ENCODE measurements at regions not wholly inside any gene's neighbourhood (a gene's known extent, or its start where the extent isn't known, plus 50 kb on each side); places are given as distances from the start of the nearest gene placed in this dataset.

GRCh38 chr14:50014809-50015430, 101.5 kb downstream of the VCPKMT start:
- Histone ChIP-seq H3K4me2 (ENCODE audit: low read length) (no peak overlapping the region), H3K9me2 (ENCODE audit: insufficient read depth, low read length) (no peaks in the 10 kb centered on the region), H3K4me1 (ENCODE audit: insufficient read depth, low read length, poor library complexity, severe bottlenecking) (peaks cover 36% of the 10 kb centered on the region), H2AFZ (ENCODE audit: low read length) (no peak overlapping the region), H3K9me3 (ENCODE audit: low read length) (peaks cover 1% of the 10 kb centered on the region; the same call in 1 of the 2 replicates), H3K79me2 (ENCODE audit: insufficient read depth, low read depth, low read length) (no peaks in the 10 kb centered on the region), H4K20me1 (ENCODE audit: insufficient read depth, low read length) (no peaks in the 10 kb centered on the region), H3K27ac (ENCODE audit: low read depth, low read length, poor library complexity, severe bottlenecking) (no peak overlapping the region), H3K4me3 (ENCODE audit: low read depth, low read length, poor library complexity, severe bottlenecking) (no peak overlapping the region), H3K36me3 (ENCODE audit: insufficient read depth, low read length) (no peaks in the 10 kb centered on the region)
- ChIA-PET POLR2A (no interaction called here), CTCF (ENCODE audit: unreplicated experiment) (interaction anchor here (0.8 to 1.2 kb wide), 2 partner anchors 13 to 16 kb away, joined by 3 read pairs; no protein-coding TSS in a partner anchor)
- intact Hi-C loops (cut with micrococcal nuclease; ENCODE audit: unreplicated experiment): no loop called here
- DNase-seq (ENCODE audit: low spot score): no peak
- no TSS peak for BruUV-seq (replicated peaks)
- TF ChIP-seq EZH2phosphoT487 (IDR thresholded peaks at IDR 0.05; ENCODE audit: borderline replicate concordance, low read depth, low read length): no peak
- TF ChIP-seq, protein P1, sequence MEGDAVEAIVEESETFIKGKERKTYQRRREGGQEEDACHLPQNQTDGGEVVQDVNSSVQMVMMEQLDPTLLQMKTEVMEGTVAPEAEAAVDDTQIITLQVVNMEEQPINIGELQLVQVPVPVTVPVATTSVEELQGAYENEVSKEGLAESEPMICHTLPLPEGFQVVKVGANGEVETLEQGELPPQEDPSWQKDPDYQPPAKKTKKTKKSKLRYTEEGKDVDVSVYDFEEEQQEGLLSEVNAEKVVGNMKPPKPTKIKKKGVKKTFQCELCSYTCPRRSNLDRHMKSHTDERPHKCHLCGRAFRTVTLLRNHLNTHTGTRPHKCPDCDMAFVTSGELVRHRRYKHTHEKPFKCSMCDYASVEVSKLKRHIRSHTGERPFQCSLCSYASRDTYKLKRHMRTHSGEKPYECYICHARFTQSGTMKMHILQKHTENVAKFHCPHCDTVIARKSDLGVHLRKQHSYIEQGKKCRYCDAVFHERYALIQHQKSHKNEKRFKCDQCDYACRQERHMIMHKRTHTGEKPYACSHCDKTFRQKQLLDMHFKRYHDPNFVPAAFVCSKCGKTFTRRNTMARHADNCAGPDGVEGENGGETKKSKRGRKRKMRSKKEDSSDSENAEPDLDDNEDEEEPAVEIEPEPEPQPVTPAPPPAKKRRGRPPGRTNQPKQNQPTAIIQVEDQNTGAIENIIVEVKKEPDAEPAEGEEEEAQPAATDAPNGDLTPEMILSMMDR (conservative IDR thresholded peaks at IDR 0.05; ENCODE audit: low read length): no peak

DNA sequence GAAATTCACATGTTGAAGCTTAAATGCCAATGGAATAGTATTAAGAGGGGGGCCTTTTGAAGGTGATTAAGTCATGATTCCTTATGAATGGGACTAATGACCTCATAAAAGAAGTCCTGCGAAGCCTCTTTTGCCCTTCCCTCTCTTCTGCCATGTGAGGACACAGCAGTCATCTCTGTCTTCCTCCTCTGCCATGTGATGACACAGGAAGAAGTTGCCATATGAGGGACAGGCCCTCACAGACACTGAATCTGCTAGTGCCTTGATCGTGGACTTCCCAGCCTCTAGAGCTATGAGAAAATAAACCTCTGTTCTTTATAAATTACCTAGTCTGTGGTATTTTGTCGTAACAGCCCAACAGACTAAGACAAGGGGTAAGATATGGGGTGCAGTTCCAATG, 100.7 kb downstream of the VCPKMT start:
- ChIA-PET POLR2A (interaction anchor here (1.3 kb wide), 1 partner anchor 131 kb away, joined by 3 read pairs; no protein-coding TSS in a partner anchor), CTCF (ENCODE audit: unreplicated experiment) (no interaction called here)
- DNase-seq (ENCODE audit: low spot score): no peak
- no peak overlapping the region for H3K27ac ChIP-seq (ENCODE audit: low read depth, low read length, poor library complexity, severe bottlenecking)
- BruUV-seq (replicated peaks): no TSS peak
- peaks cover 9% of the 10 kb centered on the region for H3K9me3 ChIP-seq (ENCODE audit: low read length)
- H3K36me3 ChIP-seq (ENCODE audit: insufficient read depth, low read length): no peaks in the 10 kb centered on the region
- H3K79me2 ChIP-seq (ENCODE audit: insufficient read depth, low read depth, low read length): no peaks in the 10 kb centered on the region
- no peak overlapping the region for H3K4me2 ChIP-seq (ENCODE audit: low read length)
- H3K9me2 ChIP-seq (ENCODE audit: insufficient read depth, low read length): no peaks in the 10 kb centered on the region
- no peaks in the 10 kb centered on the region for H4K20me1 ChIP-seq (ENCODE audit: insufficient read depth, low read length)
- TF ChIP-seq, protein P1 (conservative IDR thresholded peaks at IDR 0.05; ENCODE audit: low read length): no peak
- TF ChIP-seq EZH2phosphoT487 (IDR thresholded peaks at IDR 0.05; ENCODE audit: borderline replicate concordance, low read depth, low read length): no peak
- H3K4me3 ChIP-seq (ENCODE audit: low read depth, low read length, poor library complexity, severe bottlenecking): no peak overlapping the region
- H2AFZ ChIP-seq (ENCODE audit: low read length): no peak overlapping the region
- H3K4me1 ChIP-seq (ENCODE audit: insufficient read depth, low read length, poor library complexity, severe bottlenecking): peaks cover 28% of the 10 kb centered on the region
- intact Hi-C loops (cut with micrococcal nuclease; ENCODE audit: unreplicated experiment): no loop called here

GRCh38 chr14:50018201-50018932, 98.0 kb downstream of the VCPKMT start:
- ChIA-PET CTCF (ENCODE audit: unreplicated experiment) (no interaction called here), POLR2A (interaction anchor here (1.1 to 1.9 kb wide), 2 partner anchors 10 to 44 kb away, joined by 3 to 7 read pairs; no protein-coding TSS in a partner anchor)
- H3K4me2 ChIP-seq (ENCODE audit: low read length): no peak overlapping the region
- H3K4me1 ChIP-seq (ENCODE audit: insufficient read depth, low read length, poor library complexity, severe bottlenecking): peaks cover 4% of the 10 kb centered on the region
- BruUV-seq (replicated peaks): no TSS peak
- no peak overlapping the region for H3K27ac ChIP-seq (ENCODE audit: low read depth, low read length, poor library complexity, severe bottlenecking)
- H4K20me1 ChIP-seq (ENCODE audit: insufficient read depth, low read length): no peaks in the 10 kb centered on the region
- H3K79me2 ChIP-seq (ENCODE audit: insufficient read depth, low read depth, low read length): no peaks in the 10 kb centered on the region
- no peak overlapping the region for H3K4me3 ChIP-seq (ENCODE audit: low read depth, low read length, poor library complexity, severe bottlenecking)
- DNase-seq (ENCODE audit: low spot score): no peak
- TF ChIP-seq, protein P1 (conservative IDR thresholded peaks at IDR 0.05; ENCODE audit: low read length): no peak
- TF ChIP-seq EZH2phosphoT487 (IDR thresholded peaks at IDR 0.05; ENCODE audit: borderline replicate concordance, low read depth, low read length): no peak
- intact Hi-C loops (cut with micrococcal nuclease; ENCODE audit: unreplicated experiment): no loop called here
- H3K9me2 ChIP-seq (ENCODE audit: insufficient read depth, low read length): no peaks in the 10 kb centered on the region
- H3K36me3 ChIP-seq (ENCODE audit: insufficient read depth, low read length): no peaks in the 10 kb centered on the region
- H2AFZ ChIP-seq (ENCODE audit: low read length): no peak overlapping the region
- peaks cover 12% of the 10 kb centered on the region for H3K9me3 ChIP-seq (ENCODE audit: low read length)
